ENCODE measurements at regions not wholly inside any gene's neighbourhood (a gene's known extent, or its start where the extent isn't known, plus 50 kb on each side); places are given as distances from the start of the nearest gene placed in this dataset.

DNA sequence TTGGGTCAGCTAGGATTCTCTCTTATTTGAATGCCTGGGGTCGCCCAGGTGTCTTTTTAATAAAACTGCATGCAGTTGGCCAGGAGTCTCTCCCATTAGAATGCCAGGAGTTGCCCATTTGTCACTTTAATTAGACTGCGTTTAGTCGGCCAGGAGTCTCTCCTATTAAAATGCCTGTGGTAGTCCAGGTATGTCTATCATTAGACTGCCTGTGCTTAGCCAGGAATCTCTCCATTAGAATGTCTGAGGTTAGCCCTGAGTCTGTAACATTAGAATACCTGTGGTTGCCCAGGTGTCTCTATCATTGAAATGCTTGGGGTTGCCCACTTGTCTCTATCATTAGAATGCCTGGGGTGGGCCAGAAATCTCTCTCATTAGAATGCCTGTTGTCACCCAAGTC lies 1470.9 kb downstream of the UQCRFS1 start:
- no peak for DNase-seq (ENCODE audit: low read depth, low spot score)
- peaks cover 28% of the 10 kb centered on the region for H3K9me3 Mint-ChIP-seq
- TF ChIP-seq CTCF (conservative IDR thresholded peaks at IDR 0.05) = no peak
- no peaks in the 10 kb centered on the region for H3K27me3 Mint-ChIP-seq (ENCODE audit: low read depth)
- no peaks in the 10 kb centered on the region for H3K4me1 Mint-ChIP-seq
- H3K27ac Mint-ChIP-seq (ENCODE audit: unreplicated experiment) = no peak overlapping the region
- no peak overlapping the region for H3K4me3 Mint-ChIP-seq
- peaks cover 53% of the 10 kb centered on the region for H3K36me3 Mint-ChIP-seq (ENCODE audit: low read depth)

- peaks cover 36% of the 10 kb centered on the region for H3K9me3 Mint-ChIP-seq
- H3K36me3 Mint-ChIP-seq (ENCODE audit: low read depth) = peaks cover 60% of the 10 kb centered on the region
- H3K4me1 Mint-ChIP-seq = no peaks in the 10 kb centered on the region
- H3K27ac Mint-ChIP-seq (ENCODE audit: unreplicated experiment) = no peak overlapping the region
- DNase-seq (ENCODE audit: low read depth, low spot score) = no peak
- TF ChIP-seq CTCF (conservative IDR thresholded peaks at IDR 0.05) = no peak
- no peak overlapping the region for H3K4me3 Mint-ChIP-seq
- no peaks in the 10 kb centered on the region for H3K27me3 Mint-ChIP-seq (ENCODE audit: low read depth)
Measured at GRCh38 chr19:27741236-27741635, 1471.7 kb downstream of the UQCRFS1 start.

DNA sequence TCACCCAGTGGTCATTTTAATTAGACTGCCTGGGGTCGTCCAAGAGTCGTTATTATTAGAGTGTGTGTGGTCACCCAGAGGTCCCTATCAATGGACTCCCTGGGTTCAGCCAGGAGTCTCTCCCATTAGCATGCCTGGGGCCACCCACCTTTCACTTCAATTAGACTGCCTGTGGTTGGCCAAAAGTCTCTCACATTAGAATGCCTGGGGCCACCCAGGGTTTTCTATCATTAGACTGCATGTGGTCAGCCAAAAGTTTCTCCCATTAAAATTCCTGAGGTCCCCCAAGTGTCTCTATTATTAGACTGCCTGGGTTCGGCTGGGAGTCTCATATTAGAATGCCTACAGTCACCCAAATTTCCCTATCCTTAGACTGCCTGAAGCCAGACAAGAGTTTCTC lies 1472.6 kb downstream of the UQCRFS1 start:
- DNase-seq (ENCODE audit: low read depth, low spot score) = no peak
- no peak overlapping the region for H3K27ac Mint-ChIP-seq (ENCODE audit: unreplicated experiment)
- H3K27me3 Mint-ChIP-seq (ENCODE audit: low read depth) = no peaks in the 10 kb centered on the region
- TF ChIP-seq CTCF (conservative IDR thresholded peaks at IDR 0.05) = no peak
- H3K36me3 Mint-ChIP-seq (ENCODE audit: low read depth) = peaks cover 65% of the 10 kb centered on the region
- no peaks in the 10 kb centered on the region for H3K4me1 Mint-ChIP-seq
- peaks cover 38% of the 10 kb centered on the region for H3K9me3 Mint-ChIP-seq
- no peak overlapping the region for H3K4me3 Mint-ChIP-seq

DNA sequence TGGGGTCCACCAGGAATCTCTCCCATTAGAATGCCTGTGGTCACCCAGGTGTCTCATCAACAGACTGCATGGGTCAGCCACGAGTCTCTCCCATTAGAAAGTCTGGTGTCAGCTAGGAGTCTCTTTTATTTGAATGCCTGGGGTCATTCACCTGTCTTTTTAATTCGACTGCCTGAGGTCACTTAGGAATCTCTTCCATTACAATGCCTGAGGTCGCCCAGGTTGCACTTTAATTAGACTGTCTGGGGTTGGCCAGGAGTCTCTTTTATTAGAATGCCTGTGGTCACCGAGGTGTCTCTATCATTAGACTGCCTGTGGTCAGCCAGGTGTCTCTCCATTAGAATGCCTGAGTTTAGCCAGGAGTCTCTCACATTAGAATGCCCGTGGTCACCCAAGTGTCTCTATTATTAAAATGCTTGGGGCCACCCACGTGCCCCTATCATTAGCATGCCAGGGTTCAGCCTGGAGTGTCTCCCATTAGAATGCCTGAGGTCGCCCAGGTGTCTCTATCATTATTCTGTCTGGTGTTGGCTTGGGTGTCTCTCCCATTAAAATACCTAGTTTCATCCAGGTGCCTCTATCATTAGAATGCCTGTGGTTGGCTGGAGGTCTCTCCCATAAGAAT lies 1474.3 kb downstream of the UQCRFS1 start:
- Mint-ChIP-seq H3K27me3 (ENCODE audit: low read depth) (no peaks in the 10 kb centered on the region), H3K36me3 (ENCODE audit: low read depth) (peaks cover 75% of the 10 kb centered on the region), H3K4me3 (no peak overlapping the region), H3K4me1 (no peaks in the 10 kb centered on the region), H3K9me3 (peaks cover 45% of the 10 kb centered on the region), H3K27ac (ENCODE audit: unreplicated experiment) (no peak overlapping the region)
- TF ChIP-seq CTCF (conservative IDR thresholded peaks at IDR 0.05) = no peak
- DNase-seq (ENCODE audit: low read depth, low spot score) = no peak

- Mint-ChIP-seq H3K27me3 (ENCODE audit: low read depth) (no peaks in the 10 kb centered on the region), H3K9me3 (peaks cover 34% of the 10 kb centered on the region), H3K36me3 (ENCODE audit: low read depth) (peaks cover 82% of the 10 kb centered on the region), H3K4me3 (no peak overlapping the region), H3K27ac (ENCODE audit: unreplicated experiment) (no peak overlapping the region), H3K4me1 (no peaks in the 10 kb centered on the region)
- no peak for TF ChIP-seq CTCF (conservative IDR thresholded peaks at IDR 0.05)
- DNase-seq (ENCODE audit: low read depth, low spot score) = no peak
Measured at GRCh38 chr19:27736225-27736624, 1476.7 kb downstream of the UQCRFS1 start.
